ENCODE measurements at regions not wholly inside any gene's neighbourhood (a gene's known extent, or its start where the extent isn't known, plus 50 kb on each side); places are given as distances from the start of the nearest gene placed in this dataset.

DNA sequence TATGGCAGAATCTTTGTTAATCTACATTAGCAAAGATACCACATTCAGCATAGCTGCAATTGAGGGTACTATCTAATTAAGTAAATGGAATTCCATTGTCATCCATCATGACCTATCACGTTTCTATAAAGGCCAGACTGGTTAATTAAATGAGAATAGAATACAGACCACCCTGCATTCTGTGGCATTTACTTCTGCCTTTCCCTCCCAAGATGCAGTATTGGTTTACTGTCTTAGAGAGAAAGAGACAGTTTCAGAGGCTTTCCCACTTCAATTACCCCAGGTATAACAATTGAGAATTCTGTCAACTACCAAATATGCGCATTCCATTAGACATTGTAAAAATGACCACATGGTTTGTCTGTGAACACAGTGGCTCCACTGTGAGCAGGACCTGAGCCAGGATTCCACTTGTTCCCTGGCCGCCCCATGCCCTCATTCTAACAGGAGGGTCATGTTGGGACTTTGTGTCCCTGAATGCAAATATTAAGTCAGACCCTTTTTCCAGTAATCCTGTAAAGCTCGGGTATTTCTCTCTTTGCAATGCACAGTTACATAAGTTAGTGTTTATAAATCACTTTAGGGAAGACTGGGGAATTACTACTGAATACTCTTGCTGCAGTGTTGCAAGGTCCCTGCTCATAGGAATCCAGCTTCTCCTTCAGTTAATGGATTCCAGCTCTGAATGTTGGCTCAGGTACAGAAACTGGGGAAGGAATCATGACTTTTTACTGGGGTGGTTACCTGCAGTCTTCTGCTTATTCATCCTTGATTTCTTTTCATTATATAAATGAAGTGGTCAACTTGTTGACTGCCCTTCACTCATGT lies 261.0 kb downstream of the PDGFC start:
- DNase-seq, result no peak

DNA sequence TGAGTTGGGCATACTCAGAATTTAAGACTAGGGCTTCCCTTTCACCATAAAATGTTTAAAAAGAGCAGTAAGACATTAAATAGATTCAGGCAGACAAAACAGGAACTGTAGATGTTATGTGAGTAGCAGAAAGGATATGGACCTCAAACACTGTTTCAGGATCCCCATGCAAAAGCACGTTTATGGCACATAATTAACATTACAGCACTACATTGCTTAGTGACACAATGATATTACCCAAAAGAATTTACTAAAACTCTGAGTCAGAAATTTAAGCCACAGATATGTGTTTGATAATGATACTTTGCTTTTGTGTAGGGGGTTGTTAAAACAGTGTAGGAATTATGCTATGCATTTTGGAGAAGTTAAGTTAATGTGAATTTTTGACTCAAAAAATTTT lies 266.3 kb downstream of the PDGFC start:
- no peak for DNase-seq

GRCh38 chr4:156695163-156695562 lies 276.4 kb downstream of the PDGFC start:
- no peak for DNase-seq

- DNase-seq, result no peak
These were observed 277.2 kb downstream of the PDGFC start for GRCh38 chr4:156694413-156694812.

- DNase-seq, result no peak
These were observed 278.0 kb downstream of the PDGFC start for GRCh38 chr4:156693557-156693956.

DNA sequence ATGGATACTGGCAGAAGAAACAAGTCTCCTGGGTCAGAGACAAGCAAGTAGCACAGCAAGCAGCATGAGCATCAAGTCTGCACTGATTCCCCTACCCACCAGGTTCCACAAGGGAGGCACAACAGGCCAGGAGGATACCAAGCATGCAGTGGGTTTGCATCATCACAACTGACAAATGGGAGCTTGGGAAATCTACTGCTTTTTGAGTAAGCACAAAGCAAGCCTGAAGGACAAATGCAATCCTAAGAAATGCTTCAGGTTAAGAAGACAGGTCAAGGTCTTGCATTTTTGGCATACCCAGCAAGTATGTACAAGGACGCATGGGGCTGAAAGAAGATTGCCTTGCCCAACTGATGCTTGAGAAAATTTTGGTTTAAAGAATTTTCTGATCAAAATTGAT lies 279.6 kb downstream of the PDGFC start:
- DNase-seq, result no peak

- no peak for DNase-seq
These were observed 281.0 kb downstream of the PDGFC start for GRCh38 chr4:156690572-156690971.

- no peak for DNase-seq
These were observed 285.5 kb downstream of the PDGFC start for GRCh38 chr4:156686120-156686519.

DNA sequence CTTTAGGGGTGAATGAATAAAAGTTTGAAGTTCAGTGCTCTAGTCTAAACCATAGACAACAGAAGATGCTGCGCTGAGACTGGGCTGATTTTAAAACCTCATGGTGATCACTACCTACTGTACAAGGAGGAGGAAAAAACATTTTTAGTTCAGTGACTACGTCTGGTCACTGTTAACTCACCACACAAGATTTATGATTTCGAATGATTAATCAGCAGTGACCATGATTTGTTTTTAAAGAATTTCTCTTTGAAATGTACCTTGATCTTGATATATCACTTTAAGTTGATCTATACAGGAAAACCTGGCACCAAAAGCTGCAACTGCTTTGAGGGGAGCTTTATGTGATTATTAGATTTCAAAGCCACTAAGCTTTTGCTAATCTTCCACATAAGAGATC lies 286.3 kb downstream of the PDGFC start:
- no peak for DNase-seq

DNA sequence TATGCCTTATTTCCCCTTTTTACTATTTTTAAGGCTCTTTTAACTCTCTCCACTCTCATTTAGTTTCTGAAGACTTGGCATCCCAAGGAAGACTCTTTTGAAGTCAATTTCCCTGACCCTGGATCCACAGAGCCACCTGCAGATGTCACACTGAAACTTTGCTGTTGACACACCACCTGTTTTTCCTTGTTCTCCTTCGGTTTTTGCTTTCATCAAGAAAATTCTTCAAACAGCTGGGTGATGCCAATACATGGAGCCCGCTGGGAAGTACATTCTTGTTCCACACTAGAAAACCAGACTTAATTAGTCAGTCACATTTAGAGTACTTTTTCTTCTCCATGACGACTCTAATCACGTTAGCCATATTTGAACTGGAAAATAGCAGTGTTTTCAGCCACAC lies 293.9 kb downstream of the PDGFC start:
- no peak for DNase-seq

DNA sequence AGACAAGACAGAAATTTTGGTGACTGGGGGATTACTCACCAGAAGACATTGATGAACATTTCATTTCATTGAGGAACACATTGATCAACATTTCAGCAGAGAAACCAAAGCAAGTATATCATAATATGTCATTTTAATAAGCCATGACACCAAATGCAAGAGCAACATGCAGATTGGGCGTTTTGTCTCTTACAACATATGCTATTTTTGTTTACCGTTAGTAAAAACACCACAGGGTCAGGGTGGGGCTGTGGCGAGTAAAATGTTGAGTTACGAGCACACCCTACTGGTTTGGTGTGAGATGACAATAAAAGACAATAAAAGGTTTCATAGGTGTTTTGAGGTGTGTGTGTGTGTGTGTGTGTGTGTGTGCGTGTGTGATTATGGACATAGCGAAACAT lies 294.5 kb downstream of the PDGFC start:
- DNase-seq, result peak in 1 of 2 experiments; percentile 5

GRCh38 chr4:156676116-156676851 lies 295.3 kb downstream of the PDGFC start:
- no peak for DNase-seq

GRCh38 chr4:156673483-156673882 lies 298.1 kb downstream of the PDGFC start:
- no peak for DNase-seq

GRCh38 chr4:156672492-156673305 lies 298.9 kb downstream of the PDGFC start:
- DNase-seq, result no peak

DNA sequence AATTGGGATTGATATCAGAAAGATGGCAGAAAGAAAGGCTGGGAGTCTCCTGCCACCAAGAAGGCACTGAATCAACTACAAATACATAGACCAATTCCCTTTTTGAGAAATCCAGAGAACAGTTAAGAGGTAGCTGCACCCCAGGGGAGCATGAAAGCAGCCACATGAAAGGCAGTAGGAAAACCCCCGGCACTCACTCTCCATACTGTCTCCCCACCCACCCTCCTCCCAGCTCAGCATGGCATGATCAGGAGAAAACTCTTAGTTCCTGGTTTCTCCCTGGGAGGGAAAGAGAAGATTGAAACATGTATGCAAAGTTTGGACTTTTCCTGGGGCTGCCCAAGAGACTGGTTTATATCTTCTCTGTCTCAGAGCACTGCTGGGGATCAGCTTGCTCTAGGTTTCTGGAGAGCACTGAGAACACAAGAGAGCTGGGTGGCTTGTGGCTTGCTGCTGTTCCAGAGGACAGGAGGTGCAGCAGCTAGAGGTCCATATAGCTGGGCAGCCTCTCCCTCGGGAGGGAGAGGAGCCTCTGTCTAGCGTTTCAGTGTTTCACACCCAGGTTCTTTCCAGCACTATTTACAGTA lies 305.7 kb downstream of the PDGFC start:
- no peak for DNase-seq

- DNase-seq, result peak in 1 of 2 experiments; percentile 0
These were observed 307.9 kb downstream of the PDGFC start for GRCh38 chr4:156663663-156664062.

DNA sequence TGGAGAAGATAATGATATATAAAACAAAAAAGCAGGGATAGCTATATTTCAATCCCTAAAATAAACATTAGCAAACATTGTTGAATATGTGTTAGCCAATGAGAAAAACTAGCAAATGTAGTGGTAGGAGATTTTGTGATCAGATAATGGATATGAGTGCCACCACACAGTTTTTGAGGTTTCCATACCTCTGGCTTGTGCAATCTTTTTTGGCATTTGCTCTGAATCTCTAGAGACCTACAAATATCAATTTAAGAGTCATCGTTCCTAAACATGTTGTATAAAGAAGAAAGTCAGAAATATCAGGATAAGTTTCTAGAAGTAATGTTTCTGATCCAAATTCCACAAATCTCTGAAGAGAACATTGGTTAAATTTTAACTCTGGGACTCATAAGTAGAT lies 308.7 kb downstream of the PDGFC start:
- DNase-seq, result no peak

DNA sequence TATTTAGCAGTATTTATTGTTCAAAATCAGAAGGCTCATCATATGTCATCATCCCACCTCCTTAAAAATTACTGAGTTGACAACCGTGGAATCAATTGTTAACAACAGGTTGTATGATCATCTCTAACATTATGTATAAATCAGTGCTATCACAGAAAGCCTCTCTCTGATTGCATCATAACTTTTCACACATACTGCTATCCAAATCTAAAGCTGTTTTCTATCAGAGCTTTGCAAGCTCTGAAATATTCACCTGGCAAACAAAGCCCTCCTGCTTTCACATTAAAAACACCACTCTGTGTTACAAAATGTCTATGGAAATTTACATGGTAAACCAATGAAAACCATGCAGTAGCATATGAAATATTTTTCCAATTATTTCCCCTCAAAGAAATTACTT lies 310.0 kb downstream of the PDGFC start:
- no peak for DNase-seq

GRCh38 chr4:156660465-156660864 lies 311.1 kb downstream of the PDGFC start:
- DNase-seq, result no peak

DNA sequence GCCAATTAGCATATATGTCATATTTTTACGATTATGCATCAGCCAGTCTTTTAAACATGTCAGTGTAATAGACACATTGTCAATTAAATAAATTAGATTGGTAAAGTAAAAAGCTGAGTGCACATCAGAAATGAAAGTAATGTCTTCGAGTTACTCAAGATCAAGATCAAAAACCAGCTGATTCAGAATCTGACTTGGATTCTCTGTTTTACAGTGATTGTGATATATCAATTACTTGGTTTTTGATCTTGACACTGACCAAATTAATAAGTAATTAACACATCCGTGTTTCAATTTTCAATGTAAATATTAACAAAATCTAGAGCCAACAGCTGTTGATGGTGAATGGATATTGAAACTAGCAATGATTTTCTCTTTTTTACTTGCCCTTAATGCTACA lies 311.6 kb downstream of the PDGFC start:
- no peak for DNase-seq

DNA sequence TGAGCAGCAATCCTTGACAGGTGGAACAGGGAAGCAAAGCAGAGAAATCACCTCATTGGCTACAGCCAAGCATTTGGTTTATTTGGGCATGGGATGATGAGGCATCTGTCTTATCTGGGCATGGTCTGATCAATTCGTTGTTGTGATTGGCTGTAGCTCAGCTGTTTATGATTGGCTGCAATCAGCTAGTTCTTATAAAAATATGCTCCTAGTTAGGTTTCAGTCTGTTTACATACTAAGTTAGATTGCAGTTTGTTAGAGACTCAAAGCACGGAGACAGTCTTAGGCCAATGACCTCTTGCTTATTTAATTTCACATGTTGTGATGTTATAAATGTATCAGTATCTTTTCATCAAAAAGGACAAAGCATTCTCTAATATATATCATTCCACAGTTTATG lies 312.0 kb downstream of the PDGFC start:
- no peak for DNase-seq

DNA sequence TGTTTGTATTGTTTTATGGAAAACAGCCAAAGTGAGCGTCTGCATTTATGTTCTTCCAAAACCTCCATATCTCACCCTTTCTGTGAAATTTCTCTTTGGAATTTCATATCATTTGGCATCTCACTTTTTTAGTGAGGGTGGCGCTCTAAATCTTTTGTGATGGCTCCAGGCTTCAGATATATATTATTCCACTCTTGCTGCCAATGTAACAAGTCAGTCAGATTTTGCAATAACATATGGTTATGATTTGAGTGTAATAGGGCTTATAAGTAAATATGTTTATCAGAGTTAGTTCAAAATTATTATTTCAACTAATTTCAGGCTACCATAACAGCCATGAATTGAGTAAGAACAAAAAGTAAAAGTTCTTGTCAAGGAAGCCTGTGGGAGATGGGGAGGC lies 314.7 kb downstream of the PDGFC start:
- no peak for DNase-seq

DNA sequence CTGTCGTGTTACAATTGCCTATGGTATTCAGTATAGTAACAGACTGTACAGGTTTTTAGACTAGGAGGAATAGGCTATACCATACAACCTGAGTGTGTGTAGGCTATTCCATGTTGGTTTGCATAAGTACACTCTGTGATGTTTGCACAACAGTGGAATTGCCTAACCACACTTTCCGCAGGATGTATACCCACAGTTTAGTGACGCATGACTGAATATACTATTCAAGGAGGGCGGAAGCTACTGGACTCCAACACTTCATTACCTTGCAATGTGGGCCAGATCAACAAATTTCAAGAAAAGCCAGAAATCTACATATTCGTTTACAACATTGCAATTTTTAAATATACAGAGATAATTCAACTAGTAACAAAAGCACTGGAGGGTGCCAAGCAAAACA lies 317.2 kb downstream of the PDGFC start:
- DNase-seq, result peak in 1 of 2 experiments; percentile 16

Measured in NCI-H2081 (cell line).